ENCODE measurements at regions not wholly inside any gene's neighbourhood (a gene's known extent, or its start where the extent isn't known, plus 50 kb on each side); places are given as distances from the start of the nearest gene placed in this dataset.

DNA sequence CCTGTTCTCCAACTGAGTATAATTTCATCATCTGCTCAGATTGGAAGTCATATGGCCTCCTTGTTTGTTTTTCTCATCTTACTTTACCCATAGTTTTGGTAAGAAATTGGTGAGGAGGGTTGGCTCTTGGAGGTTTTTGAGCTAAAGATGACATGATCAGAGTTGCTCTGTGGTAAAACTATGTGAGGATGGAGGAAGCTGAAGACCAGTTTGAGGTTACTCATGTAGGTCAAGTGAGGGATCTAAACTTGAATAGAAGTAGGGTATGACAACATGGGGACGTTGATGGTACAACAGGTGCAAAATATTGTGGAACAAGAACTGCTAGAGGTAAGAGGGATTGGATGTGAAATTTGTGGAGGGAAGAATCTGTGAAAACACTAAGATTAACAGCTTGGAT, 87.7 kb upstream of the NEO1 start:
- TF ChIP-seq CTCF (conservative IDR thresholded peaks at IDR 0.05; ENCODE audit: low read length) (no peak), EZH2phosphoT487 (IDR thresholded peaks at IDR 0.05; ENCODE audit: borderline replicate concordance) (no peak)

Data from Loucy (cell line).